ENCODE measurements at regions not wholly inside any gene's neighbourhood (a gene's known extent, or its start where the extent isn't known, plus 50 kb on each side); places are given as distances from the start of the nearest gene placed in this dataset.

DNA sequence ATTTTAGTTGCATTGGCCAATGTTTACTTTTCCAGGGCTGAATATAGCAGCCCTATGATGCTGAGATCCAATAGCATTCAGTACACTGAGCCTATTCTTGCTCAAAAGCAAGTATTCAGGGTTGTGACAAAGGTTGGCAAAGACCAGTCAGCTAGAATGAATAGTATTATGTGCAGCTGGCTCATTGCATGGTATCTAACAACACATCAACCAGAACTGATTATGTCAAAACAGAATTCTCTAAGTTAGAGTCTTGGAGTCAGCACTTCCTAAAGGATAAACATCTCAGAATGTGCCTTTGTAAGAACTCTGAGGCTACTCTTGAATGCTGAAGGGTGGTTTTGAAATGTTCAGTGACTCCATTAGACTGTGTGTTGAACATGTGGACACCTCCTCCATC, 774.5 kb upstream of the RGMB start:
- Mint-ChIP-seq H3K27ac (no peak overlapping the region), H3K27me3 (no peaks in the 10 kb centered on the region), H3K4me1 (no peaks in the 10 kb centered on the region), H3K9me3 (ENCODE audit: insufficient read depth) (no peaks in the 10 kb centered on the region), H3K4me3 (no peak overlapping the region)
- no peaks in the 10 kb centered on the region for H3K4me1 ChIP-seq (ENCODE audit: control insufficient read depth in 2 of 2, insufficient read depth in 2 of 2, low read length in 2 of 2)
- ATAC-seq (ENCODE audit: low read depth) (no peak), DNase-seq (no peak)
- H3K9ac ChIP-seq (ENCODE audit: low read length): no peak overlapping the region
- no peaks in the 10 kb centered on the region for H3K9me3 ChIP-seq (ENCODE audit: control extremely low read depth in 1 of 3, control insufficient read depth in 2 of 3, insufficient read depth in 1 of 3, low read length in 2 of 3)
- TF ChIP-seq EZH2 (IDR thresholded peaks at IDR 0.05; ENCODE audit: borderline replicate concordance, insufficient read depth, low read depth, low read length, poor library complexity, severe bottlenecking): no peak
- TF ChIP-seq, protein P1, sequence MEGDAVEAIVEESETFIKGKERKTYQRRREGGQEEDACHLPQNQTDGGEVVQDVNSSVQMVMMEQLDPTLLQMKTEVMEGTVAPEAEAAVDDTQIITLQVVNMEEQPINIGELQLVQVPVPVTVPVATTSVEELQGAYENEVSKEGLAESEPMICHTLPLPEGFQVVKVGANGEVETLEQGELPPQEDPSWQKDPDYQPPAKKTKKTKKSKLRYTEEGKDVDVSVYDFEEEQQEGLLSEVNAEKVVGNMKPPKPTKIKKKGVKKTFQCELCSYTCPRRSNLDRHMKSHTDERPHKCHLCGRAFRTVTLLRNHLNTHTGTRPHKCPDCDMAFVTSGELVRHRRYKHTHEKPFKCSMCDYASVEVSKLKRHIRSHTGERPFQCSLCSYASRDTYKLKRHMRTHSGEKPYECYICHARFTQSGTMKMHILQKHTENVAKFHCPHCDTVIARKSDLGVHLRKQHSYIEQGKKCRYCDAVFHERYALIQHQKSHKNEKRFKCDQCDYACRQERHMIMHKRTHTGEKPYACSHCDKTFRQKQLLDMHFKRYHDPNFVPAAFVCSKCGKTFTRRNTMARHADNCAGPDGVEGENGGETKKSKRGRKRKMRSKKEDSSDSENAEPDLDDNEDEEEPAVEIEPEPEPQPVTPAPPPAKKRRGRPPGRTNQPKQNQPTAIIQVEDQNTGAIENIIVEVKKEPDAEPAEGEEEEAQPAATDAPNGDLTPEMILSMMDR (IDR thresholded peaks at IDR 0.05): no peak
- H3K4me2 ChIP-seq (replicated peaks; ENCODE audit: low read depth, low read length, poor library complexity, severe bottlenecking): no peak overlapping the region
- intact Hi-C loops (cut with micrococcal nuclease): no loop called here
- no peak overlapping the region for H3K27ac ChIP-seq (ENCODE audit: low read length in 2 of 2)
- no peak overlapping the region for H2AFZ ChIP-seq (ENCODE audit: insufficient read depth, low read depth, low read length, poor library complexity, severe bottlenecking)
- ChIA-PET POLR2A (no interaction called here), CTCF (no interaction called here)
- H3K4me3 ChIP-seq (ENCODE audit: control extremely low read depth in 1 of 5, extremely low read depth in 1 of 5, insufficient read depth in 1 of 5, low read depth in 2 of 5, low read length in 4 of 5): no peak overlapping the region
- no peaks in the 10 kb centered on the region for H3K79me2 ChIP-seq (ENCODE audit: control insufficient read depth, insufficient read depth, low read length)
- H3K36me3 ChIP-seq (replicated peaks in 1 of 2; ENCODE audit: control extremely low read depth in 1 of 2, control insufficient read depth in 1 of 2, extremely low read depth in 1 of 2, insufficient read depth in 2 of 2, low read length in 1 of 2): no peaks in the 10 kb centered on the region
- H3K27me3 ChIP-seq (replicated peaks in 1 of 4; ENCODE audit: control extremely low read depth in 1 of 4, control insufficient read depth in 3 of 4, insufficient read depth in 4 of 4, low read length in 3 of 4): no peaks in the 10 kb centered on the region
- no peaks in the 10 kb centered on the region for H4K20me1 ChIP-seq (ENCODE audit: control insufficient read depth, insufficient read depth, low read length, poor library complexity, severe bottlenecking)

DNA sequence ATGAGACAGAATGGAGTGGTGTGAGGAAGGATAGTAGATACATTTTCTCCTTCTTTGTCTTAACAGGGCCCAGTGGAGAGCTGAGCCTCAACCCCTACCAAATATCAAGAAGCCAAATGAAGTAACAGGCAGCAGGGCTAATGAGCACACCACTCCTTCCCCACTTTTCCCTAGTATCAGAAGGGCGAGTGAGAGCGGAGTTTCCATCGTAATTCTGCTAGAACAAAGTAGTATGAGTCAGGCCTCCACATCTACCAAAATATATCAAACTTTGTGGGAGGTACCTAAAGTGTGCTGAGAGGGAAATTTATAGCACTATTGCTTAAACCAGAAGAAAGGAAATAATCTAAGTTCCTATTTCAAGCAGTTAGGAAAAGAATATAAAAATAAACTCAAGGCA, 769.0 kb upstream of the RGMB start:
- ATAC-seq (ENCODE audit: low read depth) (no peak), DNase-seq (no peak)
- H3K27ac ChIP-seq (ENCODE audit: low read length in 2 of 2): no peak overlapping the region
- WGBS (ENCODE audit: insufficient coverage): no CpG with 5 or more reads among the region's 3 CpGs
- peaks cover 2% of the 10 kb centered on the region for H3K9me3 Mint-ChIP-seq (ENCODE audit: insufficient read depth)
- H3K4me2 ChIP-seq (replicated peaks; ENCODE audit: low read depth, low read length, poor library complexity, severe bottlenecking): no peak overlapping the region
- no peaks in the 10 kb centered on the region for H3K36me3 ChIP-seq (replicated peaks in 1 of 2; ENCODE audit: control extremely low read depth in 1 of 2, control insufficient read depth in 1 of 2, extremely low read depth in 1 of 2, insufficient read depth in 2 of 2, low read length in 1 of 2)
- CTCF ChIA-PET: no interaction called here
- no peak for TF ChIP-seq EZH2 (IDR thresholded peaks at IDR 0.05; ENCODE audit: borderline replicate concordance, insufficient read depth, low read depth, low read length, poor library complexity, severe bottlenecking)
- TF ChIP-seq, protein P1 (IDR thresholded peaks at IDR 0.05): no peak
- H3K9ac ChIP-seq (ENCODE audit: low read length): no peak overlapping the region
- H3K27me3 Mint-ChIP-seq: no peaks in the 10 kb centered on the region
- H3K27me3 ChIP-seq (replicated peaks in 1 of 4; ENCODE audit: control extremely low read depth in 1 of 4, control insufficient read depth in 3 of 4, insufficient read depth in 4 of 4, low read length in 3 of 4): no peaks in the 10 kb centered on the region
- no peak overlapping the region for H3K27ac Mint-ChIP-seq
- no peak overlapping the region for H3K4me3 ChIP-seq (ENCODE audit: control extremely low read depth in 1 of 5, extremely low read depth in 1 of 5, insufficient read depth in 1 of 5, low read depth in 2 of 5, low read length in 4 of 5)
- no peak overlapping the region for H2AFZ ChIP-seq (ENCODE audit: insufficient read depth, low read depth, low read length, poor library complexity, severe bottlenecking)
- H3K4me1 Mint-ChIP-seq: no peaks in the 10 kb centered on the region
- H4K20me1 ChIP-seq (ENCODE audit: control insufficient read depth, insufficient read depth, low read length, poor library complexity, severe bottlenecking): no peaks in the 10 kb centered on the region
- intact Hi-C loops (cut with micrococcal nuclease): no loop called here
- H3K9me3 ChIP-seq (ENCODE audit: control extremely low read depth in 1 of 3, control insufficient read depth in 2 of 3, insufficient read depth in 1 of 3, low read length in 2 of 3): no peaks in the 10 kb centered on the region
- POLR2A ChIA-PET: no interaction called here
- no peaks in the 10 kb centered on the region for H3K79me2 ChIP-seq (ENCODE audit: control insufficient read depth, insufficient read depth, low read length)
- no peaks in the 10 kb centered on the region for H3K4me1 ChIP-seq (ENCODE audit: control insufficient read depth in 2 of 2, insufficient read depth in 2 of 2, low read length in 2 of 2)
- no peak overlapping the region for H3K4me3 Mint-ChIP-seq
